NCI-H1092 (cell line): ENCODE measurements at regions not wholly inside any gene's neighbourhood (a gene's known extent, or its start where the extent isn't known, plus 50 kb on each side); places are given as distances from the start of the nearest gene placed in this dataset.

Experiments
- DNase-seq: peaks from one replicate; lab custom pipeline; 2025; lab: John Stamatoyannopoulos, UW

DNA sequence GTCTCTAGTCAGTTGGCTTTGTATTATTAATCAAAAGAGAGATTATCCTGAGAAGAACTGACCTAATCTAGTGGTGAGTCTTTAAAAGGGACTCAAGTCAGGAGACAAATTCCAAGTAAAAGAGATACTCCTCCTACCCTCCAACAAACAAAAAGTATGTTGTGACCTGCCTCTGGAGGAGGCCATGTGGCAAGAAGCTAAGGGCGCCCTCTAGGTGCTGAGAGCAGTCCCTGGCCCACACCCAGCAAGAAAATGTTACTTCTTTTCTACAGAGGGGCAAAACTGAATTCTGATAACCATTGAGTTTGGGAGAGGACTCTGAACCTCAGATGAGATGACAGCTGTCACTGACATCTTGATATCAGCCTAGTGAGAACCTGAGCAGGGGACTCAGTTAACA, 953.6 kb upstream of the AGA start:
- no peak for DNase-seq

- DNase-seq = no peak
Observed at GRCh38 chr4:178412455-178412854, 970.2 kb upstream of the AGA start.

- no peak for DNase-seq
Observed at GRCh38 chr4:178414042-178414441, 971.8 kb upstream of the AGA start.

DNA sequence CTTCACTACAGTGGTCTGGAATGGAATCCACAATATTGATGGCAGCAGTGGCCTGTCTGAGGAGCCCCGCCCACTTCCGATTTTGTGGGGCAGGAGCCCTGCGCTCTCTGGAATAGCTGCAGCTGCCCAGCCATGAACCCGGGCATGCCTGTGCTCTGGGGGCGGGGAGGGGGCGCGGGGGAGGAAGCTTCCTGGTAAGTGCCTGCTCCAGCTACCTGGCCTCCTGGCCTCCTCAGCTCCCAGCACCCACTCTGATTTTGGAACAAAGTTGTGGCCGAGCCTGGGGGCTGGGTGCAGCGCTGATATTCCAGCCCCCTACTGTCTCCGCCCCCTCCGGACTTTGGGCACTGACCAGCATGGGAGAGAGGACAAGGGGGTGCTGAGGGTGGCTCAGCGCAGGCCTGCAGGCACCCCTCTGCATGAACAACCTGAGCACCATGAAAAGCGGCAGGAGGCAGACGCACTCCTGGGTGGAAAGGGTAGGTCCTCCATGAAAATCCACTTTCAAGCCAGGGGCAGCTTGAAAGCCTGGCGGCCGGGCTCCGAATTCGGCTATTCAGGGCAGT, 972.7 kb upstream of the AGA start:
- no peak for DNase-seq

DNA sequence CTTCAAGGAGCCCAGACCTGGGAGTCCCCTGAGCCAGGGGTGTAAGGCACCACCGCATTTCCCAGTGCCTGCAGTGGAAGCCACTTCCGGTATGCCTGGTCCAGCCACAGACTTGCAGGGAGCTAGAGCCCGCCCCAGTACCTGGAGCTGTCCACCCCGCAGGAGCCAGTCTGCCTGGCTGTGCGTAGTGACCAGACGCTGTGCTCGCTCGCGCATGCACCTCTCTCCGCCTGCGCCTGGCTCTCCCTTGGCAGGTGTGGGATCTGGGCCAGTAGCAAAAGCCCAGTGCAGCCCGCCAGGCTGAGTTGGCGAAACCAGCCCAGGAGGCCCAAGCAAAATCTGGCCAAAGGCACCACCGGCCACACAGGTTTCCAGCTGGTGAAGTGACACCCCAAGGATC, 973.7 kb upstream of the AGA start:
- no peak for DNase-seq

DNA sequence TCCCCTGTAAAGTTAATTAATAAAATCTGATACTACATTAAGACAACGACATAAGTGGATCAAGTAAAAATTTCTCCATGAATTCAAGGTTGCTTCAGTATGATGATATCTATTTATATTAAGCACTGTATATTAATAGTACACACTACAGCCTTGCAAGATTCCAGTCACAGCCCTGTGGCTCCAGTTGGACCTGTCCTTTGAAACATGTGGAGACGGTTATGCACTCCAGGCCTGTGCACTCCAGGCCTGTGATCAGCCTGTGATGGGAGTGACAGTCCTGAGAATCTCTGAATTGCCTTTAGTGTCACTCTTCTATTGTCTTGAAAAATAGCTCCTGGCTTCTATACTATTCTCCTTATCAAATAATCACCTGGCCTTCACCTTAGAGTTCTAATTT, 981.1 kb upstream of the AGA start:
- no peak for DNase-seq

DNA sequence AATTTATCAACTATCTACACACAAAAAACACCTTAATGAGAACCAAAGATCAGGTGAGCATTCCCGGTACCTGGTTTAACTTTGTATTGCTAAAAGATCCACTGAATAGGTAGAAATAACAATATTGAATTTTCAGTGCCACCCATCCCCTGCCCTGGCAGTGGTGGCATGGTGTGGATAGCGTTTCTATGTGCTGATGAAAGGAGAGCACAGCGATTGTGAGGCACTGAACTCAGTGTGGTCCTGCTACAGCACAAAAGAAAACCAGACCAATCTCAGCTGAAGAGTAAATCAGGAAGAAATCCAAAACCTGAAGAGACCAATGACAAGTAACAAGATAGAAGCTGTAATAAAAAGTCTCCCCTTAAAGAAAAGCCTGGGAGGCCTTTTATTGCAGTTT, 984.6 kb upstream of the AGA start:
- DNase-seq = no peak

DNA sequence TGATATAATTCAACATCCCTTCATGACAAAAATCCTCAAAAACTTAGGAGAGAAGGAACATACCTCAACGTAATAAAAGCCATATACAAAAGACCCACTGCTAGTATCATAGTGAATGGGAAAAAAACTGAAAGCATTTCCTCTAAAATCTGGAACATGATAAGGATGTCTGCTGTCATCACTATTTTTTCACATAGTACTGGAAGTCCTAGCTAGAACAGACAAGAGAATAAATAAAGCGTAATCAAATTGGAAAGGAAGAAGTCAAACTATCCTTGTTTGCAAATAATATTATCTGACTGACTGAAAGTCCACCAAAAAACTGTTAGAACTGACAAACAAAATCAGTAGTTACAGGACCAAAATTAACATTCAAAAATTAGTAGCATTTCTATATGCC, 985.4 kb upstream of the AGA start:
- no peak for DNase-seq

GRCh38 chr4:178448372-178449035, 1006.3 kb upstream of the AGA start:
- no peak for DNase-seq

- no peak for DNase-seq
Observed at GRCh38 chr4:178450614-178451013, 1008.4 kb upstream of the AGA start.

DNA sequence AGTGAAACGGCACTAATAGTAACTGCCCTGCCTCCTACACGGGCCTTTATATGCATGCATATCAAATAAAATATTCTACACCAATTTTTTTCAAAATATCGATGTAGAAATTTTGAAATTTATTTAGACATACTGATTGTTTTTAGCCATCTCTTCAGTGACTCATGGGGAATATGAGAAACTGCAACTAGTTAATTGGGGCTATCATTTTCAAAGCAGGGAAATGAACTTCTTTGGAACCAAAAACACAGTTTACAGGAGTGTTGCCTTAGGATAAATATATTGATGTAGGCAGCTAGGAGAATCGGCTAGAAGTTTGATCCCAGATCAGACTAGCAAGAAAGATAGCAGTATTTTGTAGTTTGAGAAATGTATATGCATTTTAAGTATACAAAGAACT, 1010.8 kb upstream of the AGA start:
- no peak for DNase-seq

DNA sequence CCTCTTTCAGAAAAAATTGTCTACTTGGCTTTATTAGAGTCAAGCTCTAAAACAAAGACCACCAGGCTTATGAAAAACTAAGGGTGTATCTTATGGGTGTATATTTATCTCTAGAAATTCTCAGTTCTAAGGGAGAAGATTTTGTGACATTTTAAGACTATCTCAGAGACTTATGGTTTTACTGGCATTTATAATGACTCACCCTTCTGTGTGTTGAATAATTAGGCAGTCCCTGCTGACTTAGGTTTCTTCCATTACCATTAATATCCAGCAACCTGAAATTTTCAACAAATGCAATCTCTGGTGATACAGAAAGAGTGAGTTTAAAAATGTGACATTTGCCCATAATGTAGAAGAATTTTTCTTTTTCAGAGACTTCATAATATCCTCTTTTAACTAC, 1015.0 kb upstream of the AGA start:
- no peak for DNase-seq

- DNase-seq = no peak
Observed at GRCh38 chr4:178462710-178463109, 1020.5 kb upstream of the AGA start.

DNA sequence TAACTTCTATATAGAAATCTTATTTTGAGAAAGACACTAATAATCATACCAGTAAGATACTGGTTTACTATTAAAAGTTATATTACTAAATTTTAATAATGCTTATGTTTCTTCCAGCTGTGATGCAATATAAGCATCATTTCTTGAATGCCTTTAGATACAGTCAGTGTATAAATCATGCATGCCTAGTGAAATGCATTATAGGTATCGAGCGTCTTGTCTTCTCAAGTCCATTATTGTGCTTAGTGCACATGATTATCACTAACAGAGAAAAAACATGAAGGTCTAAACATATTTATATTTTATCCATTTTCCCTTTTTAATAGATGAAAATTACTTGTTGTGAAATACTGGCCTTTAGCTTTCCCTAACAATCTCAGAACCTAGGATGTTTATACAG, 1021.5 kb upstream of the AGA start:
- no peak for DNase-seq

DNA sequence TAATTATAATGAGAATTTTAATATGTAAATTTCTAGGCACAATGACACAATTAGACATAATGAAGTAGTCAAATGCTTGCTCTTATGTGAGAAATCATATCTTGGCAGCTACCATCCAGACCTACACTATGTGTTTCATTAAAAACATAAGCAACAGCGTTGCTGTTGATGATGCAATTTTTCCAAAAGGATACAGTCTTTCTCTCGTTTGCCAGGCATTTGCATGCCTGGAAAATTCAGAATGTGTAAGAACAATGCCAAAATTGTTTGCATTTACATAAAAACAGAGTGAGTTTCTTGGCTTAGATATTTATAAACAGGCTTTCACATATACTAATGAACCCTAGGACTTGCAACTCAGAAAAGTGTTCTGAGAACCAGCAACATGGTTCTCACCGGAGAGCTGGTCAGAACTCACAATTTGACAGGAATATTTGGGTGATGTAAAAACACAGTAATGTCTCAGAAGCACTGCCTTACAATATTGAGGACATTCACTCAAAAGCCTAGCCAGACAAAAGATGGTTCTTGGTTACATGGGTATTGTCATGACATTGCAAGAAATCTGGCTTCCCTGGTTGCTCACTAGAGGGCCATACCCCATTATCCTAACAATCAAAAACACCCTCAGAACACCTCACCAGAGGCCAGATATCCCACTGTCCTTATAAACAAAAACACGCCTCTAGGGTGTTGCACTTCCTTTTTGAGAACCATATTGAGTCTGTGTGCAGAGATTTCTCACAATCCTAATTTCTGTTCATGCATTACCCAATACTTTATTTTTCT, 1029.0 kb upstream of the AGA start:
- no peak for DNase-seq

DNA sequence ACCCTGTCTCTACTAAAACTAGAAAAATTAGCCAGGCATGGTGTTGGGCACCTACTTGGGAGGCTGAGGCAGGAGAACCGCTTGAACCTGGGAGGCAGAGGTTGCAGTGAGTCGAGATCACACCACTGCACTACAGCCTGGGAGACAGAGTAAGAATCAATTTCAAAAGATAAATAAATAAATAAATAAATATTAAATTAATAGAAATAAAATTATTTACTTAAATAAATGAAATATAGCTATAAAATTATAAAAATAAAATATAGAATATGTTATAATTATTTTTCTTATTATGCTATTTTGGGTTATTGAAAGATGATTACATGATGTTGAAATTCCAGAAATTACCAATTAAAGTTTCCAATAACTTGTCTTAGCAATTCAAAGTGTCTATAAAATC, 1029.8 kb upstream of the AGA start:
- no peak for DNase-seq

DNA sequence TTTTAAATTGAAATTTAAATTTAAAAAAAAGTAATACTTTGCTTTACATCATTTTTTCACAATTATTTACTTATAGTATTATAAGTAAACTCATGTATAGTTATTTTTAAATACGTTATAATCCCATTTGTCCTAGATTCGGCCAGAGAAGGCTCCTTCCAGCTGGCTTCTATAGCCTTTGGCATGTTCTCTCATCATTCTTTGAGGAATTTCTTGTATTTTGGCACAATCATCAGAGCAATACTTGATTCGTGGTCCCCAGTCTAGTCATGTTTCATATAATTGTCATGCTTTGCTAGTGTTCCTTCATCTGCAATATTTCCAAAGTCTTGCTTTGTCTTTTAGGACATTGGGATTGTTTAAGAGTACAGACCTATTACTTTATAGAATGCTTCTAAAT, 1037.9 kb upstream of the AGA start:
- DNase-seq = no peak

GRCh38 chr4:178480881-178481280, 1038.6 kb upstream of the AGA start:
- no peak for DNase-seq

DNA sequence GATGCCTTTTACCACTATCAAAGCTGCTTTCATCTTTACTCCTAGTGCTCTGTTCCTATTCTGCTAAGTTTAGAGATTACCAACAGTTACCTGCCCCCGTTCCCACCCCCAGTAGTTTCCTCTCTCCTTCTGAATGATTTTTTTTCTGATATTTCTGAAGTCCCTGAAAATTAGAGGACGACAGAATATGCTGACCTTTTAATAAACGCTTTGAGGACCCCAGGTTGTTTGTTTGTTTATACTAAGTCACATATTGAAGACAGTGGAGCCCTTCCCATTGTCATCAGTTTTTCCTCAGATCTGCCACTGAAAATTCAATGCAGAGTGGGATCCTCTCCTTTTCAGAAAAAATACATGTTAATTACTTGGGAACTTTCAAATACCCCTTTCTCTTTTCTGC, 1039.3 kb upstream of the AGA start:
- no peak for DNase-seq

- DNase-seq = no peak
Observed at GRCh38 chr4:178523038-178523437, 1080.8 kb upstream of the AGA start.

DNA sequence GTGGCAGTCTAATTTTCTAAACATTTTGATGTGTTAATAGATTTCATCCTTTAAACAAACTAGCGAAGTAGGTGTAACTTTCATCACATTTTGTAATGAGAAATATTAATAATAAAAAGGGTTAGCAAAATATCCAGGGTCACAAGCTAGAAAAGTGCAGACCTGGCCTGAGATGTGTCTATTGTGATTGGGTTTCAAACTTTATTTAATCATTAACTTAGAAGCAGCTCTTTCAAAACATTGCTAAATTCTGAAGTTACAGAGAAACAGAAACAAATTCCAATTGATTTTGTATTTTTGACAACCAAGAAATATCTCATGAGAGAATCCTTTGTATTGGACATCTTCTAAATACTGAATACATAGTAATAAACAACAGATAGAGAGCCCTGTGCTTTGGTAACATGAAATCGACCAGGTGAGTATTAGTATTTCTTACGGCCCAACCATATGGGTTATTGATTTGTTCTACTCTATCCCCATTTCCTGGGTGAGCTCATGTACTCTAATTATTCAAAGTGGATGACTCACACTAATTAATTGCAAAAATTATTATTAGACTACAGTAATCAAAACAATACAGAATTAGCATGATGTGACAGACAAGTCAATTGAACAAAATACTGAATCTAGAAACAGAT, 1093.8 kb upstream of the AGA start:
- no peak for DNase-seq

- no peak for DNase-seq
Observed at GRCh38 chr4:178553201-178553600, 1111.0 kb upstream of the AGA start.

GRCh38 chr4:178554352-178554751, 1112.1 kb upstream of the AGA start:
- DNase-seq = no peak
